Thyroid gland (tissue), 4 donors: ENCODE measurements at regions not wholly inside any gene's neighbourhood (a gene's known extent, or its start where the extent isn't known, plus 50 kb on each side); places are given as distances from the start of the nearest gene placed in this dataset.
"Not testable (repeated sequence)": the region's sequence is repeated elsewhere in the genome, so short reads cannot be mapped to it uniquely, and the experiment has no call there.

ENCODE experiments used
- DNase-seq, 2 donors: peaks; one replicate each; pipeline ENCODE4 v3.0.0-alpha.2; 2019
- H3K27ac ChIP-seq, 3 donors: fragments of 200-600 bp; sonication (generic); 1 replicate in 2 of 3; 2 replicates in 1 of 3; pipeline ENCODE4 v1.5.1; 2016 to 2019; ENCODE audit warnings: mild to moderate bottlenecking in 1 of 3, moderate library complexity in 1 of 3
- H3K27me3 ChIP-seq: fragments of 200-600 bp; sonication (generic); one replicate; pipeline ENCODE4 v1.5.1; 2019
- H3K36me3 ChIP-seq, 2 donors: fragments of 200-600 bp; sonication (generic); one replicate each; pipeline ENCODE4 v1.5.1; 2016 to 2019
- H3K4me1 ChIP-seq, 2 donors: fragments of 200-600 bp; sonication (generic); one replicate each; pipeline ENCODE4 v1.5.1; 2017 to 2019
- H3K4me3 ChIP-seq, 3 donors: fragments of 200-600 bp; sonication (generic); replicated peaks in 1 of 3; 1 replicate in 2 of 3; 2 replicates in 1 of 3; pipeline ENCODE4 v1.5.1; 2016; ENCODE audit warnings: mild to moderate bottlenecking in 1 of 3
- H3K9me3 ChIP-seq: fragments of 200-600 bp; sonication (generic); one replicate; pipeline ENCODE4 v1.5.1; 2017
- POLR2A ChIP-seq, 2 donors: fragments of 450-650 bp; IDR thresholded peaks; one replicate each; pipeline ENCODE4 v1.6.1; 2017; ENCODE audit warnings: antibody characterized with exemption in 2 of 2, mild to moderate bottlenecking in 2 of 2, moderate library complexity in 1 of 2
- WGBS, 2 donors: methylation state at CpG; one replicate each; pipeline ENCODE4 v1.1.5; 2017; 5-methylcytosine and 5-hydroxymethylcytosine counted together
- intact Hi-C: fragments of 100-400 bp; cut with DNase I; formaldehyde crosslinking; loops from one replicate; pipeline ENCODE4 v1.15.1; 2023
- TF ChIP-seq, protein P1 (sequence below), 6 experiments: fragments of 200-600 bp in 3 of 6; fragments of 450-650 bp in 3 of 6; sonication (generic) in 3 of 6; IDR thresholded peaks; one replicate each; pipeline ENCODE4 v1.5.1; 2016 to 2019; ENCODE audit warnings: antibody characterized with exemption in 6 of 6, mild to moderate bottlenecking in 2 of 6, inconsistent platforms in 1 of 6, moderate library complexity in 1 of 6

DNA sequence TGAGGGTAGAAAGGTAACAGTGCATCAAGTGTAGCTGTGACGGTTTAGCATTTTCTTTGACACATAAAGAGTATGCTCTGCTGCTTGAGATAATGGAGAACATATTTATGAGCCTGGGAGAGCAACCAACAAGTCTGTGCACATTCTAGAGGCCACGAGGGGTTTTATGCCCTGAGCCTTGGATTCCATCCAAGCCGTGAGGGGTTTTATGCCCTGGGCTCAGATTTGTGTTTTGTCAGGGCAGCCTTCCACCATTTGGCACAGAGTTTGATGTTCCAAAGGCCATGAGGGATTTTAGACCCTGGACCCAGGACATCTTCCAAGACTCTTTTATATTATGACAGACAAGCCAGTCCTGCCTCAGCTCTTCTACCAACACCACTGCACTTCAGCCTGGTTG is 106.4 kb downstream of the ZNF486 start:
- Histone ChIP-seq H3K36me3 (no peaks in the 10 kb centered on the region), H3K4me3 (no peak overlapping the region), H3K27ac (peak overlapping the region; percentile 87 to 96 (median 90)), H3K27me3 (no peaks in the 10 kb centered on the region), H3K9me3 (no peaks in the 10 kb centered on the region), H3K4me1 (peaks cover 32 to 55% of the 10 kb centered on the region in 2 donors)
- TF ChIP-seq, protein P1, sequence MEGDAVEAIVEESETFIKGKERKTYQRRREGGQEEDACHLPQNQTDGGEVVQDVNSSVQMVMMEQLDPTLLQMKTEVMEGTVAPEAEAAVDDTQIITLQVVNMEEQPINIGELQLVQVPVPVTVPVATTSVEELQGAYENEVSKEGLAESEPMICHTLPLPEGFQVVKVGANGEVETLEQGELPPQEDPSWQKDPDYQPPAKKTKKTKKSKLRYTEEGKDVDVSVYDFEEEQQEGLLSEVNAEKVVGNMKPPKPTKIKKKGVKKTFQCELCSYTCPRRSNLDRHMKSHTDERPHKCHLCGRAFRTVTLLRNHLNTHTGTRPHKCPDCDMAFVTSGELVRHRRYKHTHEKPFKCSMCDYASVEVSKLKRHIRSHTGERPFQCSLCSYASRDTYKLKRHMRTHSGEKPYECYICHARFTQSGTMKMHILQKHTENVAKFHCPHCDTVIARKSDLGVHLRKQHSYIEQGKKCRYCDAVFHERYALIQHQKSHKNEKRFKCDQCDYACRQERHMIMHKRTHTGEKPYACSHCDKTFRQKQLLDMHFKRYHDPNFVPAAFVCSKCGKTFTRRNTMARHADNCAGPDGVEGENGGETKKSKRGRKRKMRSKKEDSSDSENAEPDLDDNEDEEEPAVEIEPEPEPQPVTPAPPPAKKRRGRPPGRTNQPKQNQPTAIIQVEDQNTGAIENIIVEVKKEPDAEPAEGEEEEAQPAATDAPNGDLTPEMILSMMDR (IDR thresholded peaks at IDR 0.05): no peak
- TF ChIP-seq POLR2A (IDR thresholded peaks at IDR 0.05): no peak
- intact Hi-C loops: no loop called here
- peak; percentile 90 to 91 for DNase-seq
- 5 to 31% methylated on average over 3 of the region's 3 CpGs for WGBS, 2 donors

DNA sequence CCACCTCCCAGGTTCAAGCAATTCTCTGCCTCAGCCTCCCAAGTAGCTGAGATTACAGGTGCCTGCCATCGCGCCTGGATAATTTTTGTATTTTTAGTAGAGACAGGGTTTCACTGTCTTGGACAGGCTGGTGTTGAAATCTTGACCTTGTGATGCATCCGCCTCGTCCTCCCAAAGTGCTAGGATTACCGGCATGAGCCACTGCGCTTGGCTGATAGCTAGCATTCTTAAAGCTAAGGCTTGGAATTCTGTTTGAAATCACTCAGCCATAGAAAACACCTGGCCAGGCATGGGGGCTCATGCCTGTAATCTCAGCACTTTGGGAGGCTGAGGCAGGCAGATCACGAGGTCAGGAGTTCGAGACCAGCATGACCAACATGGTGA is 105.6 kb downstream of the ZNF486 start:
- H3K9me3 ChIP-seq, intact Hi-C loops, H3K36me3 ChIP-seq, H3K27me3 ChIP-seq, H3K4me3 ChIP-seq: not testable (repeated sequence)
- peak; percentile 62 to 79 for DNase-seq
- peaks cover 32 to 53% of the 10 kb centered on the region in 2 donors for H3K4me1 ChIP-seq
- 55 to 66% methylated on average over 8 of the region's 8 CpGs for WGBS, 2 donors
- peak overlapping the region; percentile 87 to 96 (median 90) for H3K27ac ChIP-seq

DNA sequence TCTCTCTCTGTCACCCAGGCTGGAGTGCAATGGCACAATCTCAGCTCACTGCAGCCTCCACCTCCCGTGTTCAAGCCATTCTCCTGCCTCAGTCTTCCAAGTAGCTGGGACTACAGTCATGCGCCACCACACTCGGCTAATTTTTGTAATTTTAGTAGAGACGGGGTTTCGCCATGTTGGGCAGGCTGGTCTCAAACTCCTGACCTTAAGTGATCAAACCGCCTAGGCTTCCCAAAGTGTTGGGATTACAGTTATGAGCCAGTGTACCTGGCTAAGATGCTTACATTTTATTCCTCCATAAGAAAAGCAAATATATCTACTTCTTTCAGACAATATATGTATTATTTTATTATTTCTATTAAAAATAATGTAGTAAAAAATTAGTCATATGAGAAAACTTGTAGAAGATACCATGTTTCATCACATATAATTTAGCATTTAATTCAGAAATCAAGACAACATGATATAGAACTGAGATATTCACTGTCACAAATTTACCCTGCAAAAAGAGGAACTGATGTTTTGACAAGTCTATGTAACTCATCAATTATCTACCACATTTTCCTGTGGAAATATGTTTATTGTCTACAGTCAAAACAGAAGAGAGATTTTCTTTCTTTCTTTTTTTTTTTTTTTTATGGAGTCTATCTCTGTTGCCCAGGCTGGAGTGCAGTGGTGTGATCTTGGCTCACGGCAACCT is 105.1 kb downstream of the ZNF486 start:
- 42 to 45% methylated on average over 7 of the region's 7 CpGs for WGBS, 2 donors
- H3K4me3 ChIP-seq: not testable (repeated sequence)

DNA sequence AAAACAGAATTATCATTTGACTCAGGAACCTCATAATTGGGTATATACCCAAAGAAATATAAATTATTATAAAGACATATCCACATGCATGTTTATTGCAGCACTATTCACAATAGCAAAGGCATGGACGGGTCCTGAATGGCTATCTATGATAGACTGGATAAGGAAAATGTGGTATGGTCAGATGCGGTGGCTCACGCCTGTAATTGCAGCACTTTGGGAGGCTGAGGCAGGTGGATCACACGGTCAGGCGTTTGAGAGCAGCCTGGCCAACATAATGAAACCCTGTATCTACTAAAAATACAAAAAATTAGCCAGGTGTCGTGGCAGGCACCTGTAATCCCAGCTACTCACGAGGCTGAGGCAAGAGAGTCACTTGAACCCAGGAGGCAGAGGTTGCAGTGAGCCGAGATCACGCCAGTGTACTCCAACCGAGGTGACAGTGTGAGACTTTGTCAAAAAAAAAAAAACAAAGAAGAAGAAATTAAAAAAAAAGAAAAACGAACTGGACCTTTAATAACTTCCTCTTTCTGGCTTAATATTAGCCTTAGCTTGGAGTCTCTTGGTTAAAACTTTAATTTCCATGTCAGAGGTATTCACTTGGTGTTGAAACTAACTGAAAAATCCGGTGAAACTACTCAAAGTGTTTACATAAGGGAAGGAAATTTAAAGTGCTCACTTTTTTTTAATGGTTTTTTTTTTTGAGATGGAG is 104.4 kb downstream of the ZNF486 start:
- WGBS, 2 donors: 49 to 50% methylated on average over 12 of the region's 12 CpGs
- H3K9me3 ChIP-seq: no peaks in the 10 kb centered on the region
- H3K4me3 ChIP-seq: peak overlapping the region in 2 of 3 donors; percentile 24 to 38
- peak in 1 of 2 donors; percentile 33 for DNase-seq
- TF ChIP-seq, protein P1 (IDR thresholded peaks at IDR 0.05): no peak
- TF ChIP-seq POLR2A (IDR thresholded peaks at IDR 0.05): no peak
- no peaks in the 10 kb centered on the region for H3K36me3 ChIP-seq
- intact Hi-C loops: no loop called here
- peak overlapping the region; percentile 87 to 96 (median 90) for H3K27ac ChIP-seq
- no peaks in the 10 kb centered on the region for H3K27me3 ChIP-seq
- peaks cover 40 to 41% of the 10 kb centered on the region in 2 donors for H3K4me1 ChIP-seq

More for the DNA sequence above, 105.1 kb downstream of the ZNF486 start:
- intact Hi-C loops, H3K9me3 ChIP-seq, H3K36me3 ChIP-seq, H3K27me3 ChIP-seq: not testable (repeated sequence)
- H3K4me1 ChIP-seq: peaks cover 37 to 48% of the 10 kb centered on the region in 2 donors
- peak; percentile 55 to 60 for DNase-seq
- H3K27ac ChIP-seq: peak overlapping the region; percentile 87 to 96 (median 90)

DNA sequence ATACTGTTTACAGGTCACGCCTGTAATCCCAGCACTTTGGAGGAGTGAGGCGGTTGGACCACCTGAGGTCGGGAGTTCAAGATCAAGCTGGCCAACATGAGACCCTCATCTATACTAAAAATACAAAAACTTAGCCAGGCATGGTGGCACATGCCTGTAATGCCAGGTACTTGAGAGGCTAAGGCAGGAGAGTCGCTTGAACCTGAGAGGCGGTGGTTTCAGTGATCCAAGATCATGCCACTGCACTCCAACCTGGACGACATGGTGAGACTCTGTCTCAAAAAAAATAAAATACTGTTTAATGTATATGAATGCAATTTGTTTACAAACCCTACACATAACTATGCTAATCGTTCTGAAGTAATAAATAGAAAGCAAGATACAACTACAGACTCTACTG is 102.4 kb downstream of the ZNF486 start:
- intact Hi-C loops: no loop called here
- peaks cover 22 to 36% of the 10 kb centered on the region in 2 donors for H3K4me1 ChIP-seq
- WGBS, 2 donors: 44 to 60% methylated on average over 7 of the region's 7 CpGs
- H3K9me3 ChIP-seq: no peaks in the 10 kb centered on the region
- peak overlapping the region; percentile 87 to 96 (median 90) for H3K27ac ChIP-seq
- peak overlapping the region in 2 of 3 donors; percentile 24 to 38 for H3K4me3 ChIP-seq
- TF ChIP-seq, protein P1 (IDR thresholded peaks at IDR 0.05): no peak
- TF ChIP-seq POLR2A (IDR thresholded peaks at IDR 0.05): peak in 1 of 2 donors; percentile 28
- H3K36me3 ChIP-seq: no peaks in the 10 kb centered on the region
- no peaks in the 10 kb centered on the region for H3K27me3 ChIP-seq
- peak; percentile 52 to 57 for DNase-seq

DNA sequence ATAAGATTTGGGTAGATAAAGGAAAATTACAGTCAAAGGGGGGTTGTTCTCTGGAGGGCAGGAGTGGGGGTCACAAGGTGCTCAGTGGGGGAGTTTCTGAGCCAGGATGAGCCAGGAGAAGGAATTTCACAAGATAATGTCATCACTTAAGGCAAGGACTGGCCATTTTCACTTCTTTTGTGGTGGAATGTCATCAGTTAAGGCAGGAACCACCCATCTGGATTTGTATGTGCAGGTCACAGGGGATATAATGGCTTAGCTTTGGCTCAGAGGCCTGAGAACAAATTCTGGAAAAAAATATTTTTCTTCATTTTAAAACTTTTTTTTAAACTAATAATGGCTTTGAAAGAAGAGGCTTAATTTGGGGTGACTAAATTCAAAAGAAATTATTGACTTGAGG is 94.5 kb downstream of the ZNF486 start:
- H3K9me3 ChIP-seq, H3K4me3 ChIP-seq, H3K36me3 ChIP-seq, H3K27me3 ChIP-seq, DNase-seq, intact Hi-C loops: not testable (repeated sequence)
- Histone ChIP-seq H3K4me1 (peaks cover 35 to 39% of the 10 kb centered on the region in 2 donors), H3K27ac (peak overlapping the region; percentile 32 to 70 (median 44))

DNA sequence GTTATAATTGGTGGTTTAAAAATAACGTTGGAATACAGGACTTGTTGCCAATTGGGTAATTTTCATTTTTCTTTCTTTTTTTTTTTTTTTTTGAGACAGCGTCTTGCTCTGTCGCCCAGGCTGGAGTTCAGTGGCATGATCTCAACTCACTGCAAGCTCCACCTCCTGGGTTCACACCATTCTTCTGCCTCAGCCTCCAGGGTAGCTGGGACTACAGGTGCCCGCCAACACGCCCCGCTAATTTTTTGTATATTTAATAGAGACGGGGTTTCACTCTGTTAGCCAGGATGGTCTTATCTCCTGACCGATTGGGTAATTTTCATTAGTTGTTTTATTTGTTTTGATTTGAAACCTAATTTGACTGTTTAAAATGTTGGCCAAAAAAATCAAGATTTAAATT is 93.7 kb downstream of the ZNF486 start:
- H3K36me3 ChIP-seq, H3K4me3 ChIP-seq, intact Hi-C loops, H3K27me3 ChIP-seq, H3K9me3 ChIP-seq: not testable (repeated sequence)
- Histone ChIP-seq H3K27ac (peak overlapping the region; percentile 32 to 70 (median 44)), H3K4me1 (peaks cover 39 to 42% of the 10 kb centered on the region in 2 donors)
- peak; percentile 51 to 75 for DNase-seq
- WGBS, 2 donors: 58 to 68% methylated on average over 8 of the region's 8 CpGs
